GM18867 (cell line): ENCODE measurements at regions not wholly inside any gene's neighbourhood (a gene's known extent, or its start where the extent isn't known, plus 50 kb on each side); places are given as distances from the start of the nearest gene placed in this dataset.

Experiments used
- ATAC-seq: cut with Tn5 transposase; IDR thresholded peaks from one replicate; pipeline ENCODE4 v1.9.1; 2021; ENCODE audit warnings: mild to moderate bottlenecking, moderate library complexity; ENCODE audit not compliant: unreplicated experiment

- ATAC-seq: no peak
Observed at GRCh38 chr12:75711271-75711670, 199.9 kb upstream of the KRR1 start.

- ATAC-seq: no peak
Observed at GRCh38 chr12:75710361-75711069, 199.1 kb upstream of the KRR1 start.

- no peak for ATAC-seq
Observed at GRCh38 chr12:75709503-75709902, 198.1 kb upstream of the KRR1 start.

- ATAC-seq: no peak
Observed at GRCh38 chr12:75708802-75709201, 197.4 kb upstream of the KRR1 start.

- ATAC-seq: no peak
Observed at GRCh38 chr12:75707983-75708382, 196.6 kb upstream of the KRR1 start.

- ATAC-seq: no peak
Observed at GRCh38 chr12:75706786-75707605, 195.6 kb upstream of the KRR1 start.

- ATAC-seq: no peak
Observed at GRCh38 chr12:75705749-75706711, 194.6 kb upstream of the KRR1 start.

- no peak for ATAC-seq
Observed at GRCh38 chr12:75704664-75705063, 193.3 kb upstream of the KRR1 start.

- no peak for ATAC-seq
Observed at GRCh38 chr12:75704208-75704607, 192.8 kb upstream of the KRR1 start.

GRCh38 chr12:75703131-75703530 is 191.7 kb upstream of the KRR1 start:
- ATAC-seq: no peak

GRCh38 chr12:75702477-75703093 is 191.2 kb upstream of the KRR1 start:
- no peak for ATAC-seq

- no peak for ATAC-seq
Observed at GRCh38 chr12:75701859-75702258, 190.4 kb upstream of the KRR1 start.

- no peak for ATAC-seq
Observed at GRCh38 chr12:75699728-75700496, 188.5 kb upstream of the KRR1 start.

GRCh38 chr12:75699251-75699650 is 187.8 kb upstream of the KRR1 start:
- no peak for ATAC-seq

GRCh38 chr12:75698052-75698451 is 186.6 kb upstream of the KRR1 start:
- ATAC-seq: no peak

- no peak for ATAC-seq
Observed at GRCh38 chr12:75695926-75696325, 184.5 kb upstream of the KRR1 start.

- no peak for ATAC-seq
Observed at GRCh38 chr12:75694534-75695268, 183.3 kb upstream of the KRR1 start.

GRCh38 chr12:75692876-75693275 is 181.5 kb upstream of the KRR1 start:
- ATAC-seq: no peak

- no peak for ATAC-seq
Observed at GRCh38 chr12:75690296-75690955, 179.0 kb upstream of the KRR1 start.
